ENCODE measurements at regions not wholly inside any gene's neighbourhood (a gene's known extent, or its start where the extent isn't known, plus 50 kb on each side); places are given as distances from the start of the nearest gene placed in this dataset.

DNA sequence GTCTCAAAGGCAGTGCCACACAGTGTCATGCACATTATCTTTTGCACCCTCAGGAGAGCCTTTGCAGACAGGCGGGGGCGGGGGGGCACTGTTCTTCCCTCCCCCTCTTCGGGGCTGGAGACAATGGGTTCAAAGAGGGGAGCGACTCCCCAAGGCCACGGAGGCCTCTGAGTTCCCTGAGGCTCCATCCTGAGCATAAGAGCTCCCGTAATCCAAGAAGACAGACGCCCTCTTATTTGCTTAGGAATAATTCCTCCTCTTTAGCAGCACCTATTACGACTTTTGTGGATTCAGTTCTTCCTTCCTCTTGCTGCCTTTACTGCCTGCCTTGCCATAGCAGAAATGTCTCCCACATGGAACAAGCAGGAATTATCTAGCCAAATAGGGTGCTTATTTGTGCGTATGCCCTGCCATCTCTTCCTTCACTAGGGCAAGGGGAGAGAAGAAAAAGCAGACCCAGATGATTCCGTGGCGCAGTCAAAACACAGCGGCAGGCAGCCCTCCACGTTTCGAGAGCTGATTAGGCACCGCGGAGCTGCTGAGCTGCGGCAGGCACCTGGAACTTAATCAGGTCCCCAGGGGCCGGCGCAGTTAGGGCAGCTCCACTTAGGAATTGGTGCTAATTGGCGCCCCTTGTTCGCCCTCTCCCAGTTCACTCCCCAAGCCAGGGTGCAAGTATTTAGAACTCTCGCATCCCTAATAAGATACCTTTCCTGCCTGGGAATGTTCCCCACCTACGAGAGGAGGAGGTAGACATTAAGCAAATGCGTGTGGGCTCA, 233.4 kb upstream of the MYT1L start:
- intact Hi-C loops (cut with micrococcal nuclease; ENCODE audit: unreplicated experiment), result no loop called here
- TF ChIP-seq ELK1 (IDR thresholded peaks at IDR 0.05; ENCODE audit: low read depth, low read length) (no peak), BACH1 (IDR thresholded peaks at IDR 0.05; ENCODE audit: borderline replicate concordance) (no peak), KAT2A (conservative IDR thresholded peaks at IDR 0.05; ENCODE audit: control insufficient read depth, low read depth, low read length) (no peak), TARDBP (IDR thresholded peaks at IDR 0.05; ENCODE audit: borderline replicate concordance) (no peak), STAT3 (IDR thresholded peaks at IDR 0.05; ENCODE audit: low read depth, low read length) (no peak), ETV6 (conservative IDR thresholded peaks at IDR 0.05 in 1 of 2, IDR thresholded peaks at IDR 0.05 in 1 of 2; ENCODE audit: borderline replicate concordance in 1 of 2, low read depth in 1 of 2) (no peak), ZZZ3 (IDR thresholded peaks at IDR 0.05; ENCODE audit: control insufficient read depth, insufficient read length, low read depth) (no peak), SUZ12 (IDR thresholded peaks at IDR 0.05; ENCODE audit: unreplicated experiment) (no peak), MAX (IDR thresholded peaks at IDR 0.05; ENCODE audit: low read depth, low read length) (no peak), CREM (IDR thresholded peaks at IDR 0.05; ENCODE audit: low read depth) (no peak), SMARCA5 (IDR thresholded peaks at IDR 0.05) (no peak), CBX5 (IDR thresholded peaks at IDR 0.05; ENCODE audit: low read depth) (no peak), POLR2A (IDR thresholded peaks at IDR 0.05; ENCODE audit: low read depth, low read length) (no peak), EP300 (IDR thresholded peaks at IDR 0.05; ENCODE audit: borderline replicate concordance in 1 of 2, control insufficient read depth in 1 of 2, low read depth in 2 of 2, low read length in 2 of 2) (no peak), POLR2AphosphoS5 (IDR thresholded peaks at IDR 0.05; ENCODE audit: low read length) (no peak), NFIC (IDR thresholded peaks at IDR 0.05; ENCODE audit: low read depth, low read length) (no peak), BMI1 (IDR thresholded peaks at IDR 0.05; ENCODE audit: borderline replicate concordance) (no peak)
- TF ChIP-seq, protein P1, sequence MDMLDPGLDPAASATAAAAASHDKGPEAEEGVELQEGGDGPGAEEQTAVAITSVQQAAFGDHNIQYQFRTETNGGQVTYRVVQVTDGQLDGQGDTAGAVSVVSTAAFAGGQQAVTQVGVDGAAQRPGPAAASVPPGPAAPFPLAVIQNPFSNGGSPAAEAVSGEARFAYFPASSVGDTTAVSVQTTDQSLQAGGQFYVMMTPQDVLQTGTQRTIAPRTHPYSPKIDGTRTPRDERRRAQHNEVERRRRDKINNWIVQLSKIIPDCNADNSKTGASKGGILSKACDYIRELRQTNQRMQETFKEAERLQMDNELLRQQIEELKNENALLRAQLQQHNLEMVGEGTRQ (IDR thresholded peaks at IDR 0.05; ENCODE audit: borderline replicate concordance, low read depth, low read length), result no peak
- TF ChIP-seq, protein P2, sequence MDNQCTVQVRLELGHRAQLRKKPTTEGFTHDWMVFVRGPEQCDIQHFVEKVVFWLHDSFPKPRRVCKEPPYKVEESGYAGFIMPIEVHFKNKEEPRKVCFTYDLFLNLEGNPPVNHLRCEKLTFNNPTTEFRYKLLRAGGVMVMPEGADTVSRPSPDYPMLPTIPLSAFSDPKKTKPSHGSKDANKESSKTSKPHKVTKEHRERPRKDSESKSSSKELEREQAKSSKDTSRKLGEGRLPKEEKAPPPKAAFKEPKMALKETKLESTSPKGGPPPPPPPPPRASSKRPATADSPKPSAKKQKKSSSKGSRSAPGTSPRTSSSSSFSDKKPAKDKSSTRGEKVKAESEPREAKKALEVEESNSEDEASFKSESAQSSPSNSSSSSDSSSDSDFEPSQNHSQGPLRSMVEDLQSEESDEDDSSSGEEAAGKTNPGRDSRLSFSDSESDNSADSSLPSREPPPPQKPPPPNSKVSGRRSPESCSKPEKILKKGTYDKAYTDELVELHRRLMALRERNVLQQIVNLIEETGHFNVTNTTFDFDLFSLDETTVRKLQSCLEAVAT (IDR thresholded peaks at IDR 0.05), result no peak
- Histone ChIP-seq H2AFZ (ENCODE audit: control insufficient read depth, low read depth, low read length) (no peak overlapping the region), H3K4me2 (ENCODE audit: control insufficient read depth, insufficient read depth) (no peak overlapping the region), H3K79me2 (ENCODE audit: control insufficient read depth, insufficient read depth, low read length) (no peaks in the 10 kb centered on the region), H3K4me3 (no peak overlapping the region), H3K9ac (ENCODE audit: control insufficient read depth, insufficient read depth, low read length) (no peak overlapping the region), H3K4me1 (ENCODE audit: control insufficient read depth, insufficient read depth, low read length) (no peaks in the 10 kb centered on the region), H3K36me3 (ENCODE audit: control insufficient read depth in 2 of 2, insufficient read depth in 2 of 2, low read length in 1 of 2) (no peaks in the 10 kb centered on the region), H3K27me3 (replicated peaks in 1 of 2; ENCODE audit: control insufficient read depth in 2 of 2, insufficient read depth in 2 of 2, low read length in 1 of 2) (no peaks in the 10 kb centered on the region), H3K27ac (ENCODE audit: control insufficient read depth, insufficient read depth) (no peak overlapping the region), H4K20me1 (ENCODE audit: control insufficient read depth, insufficient read depth) (no peaks in the 10 kb centered on the region), H3K9me3 (replicated peaks; ENCODE audit: control insufficient read depth, insufficient read depth, low read length) (no peaks in the 10 kb centered on the region)
- CTCF ChIA-PET, result no interaction called here
- no TSS peak for BruUV-seq (replicated peaks)
- SMC1A ChIA-PET (ENCODE audit: uncharacterized antibody, unreplicated experiment), result no interaction called here
- RAD21 ChIA-PET (ENCODE audit: unreplicated experiment), result no interaction called here
- POLR2A ChIA-PET, result no interaction called here
- in situ Hi-C loops (cut with MboI), result no loop called here
- no peak for DNase-seq (ENCODE audit: low read depth, low spot score)
- FAIRE-seq, result no peak
- WGBS (ENCODE audit: insufficient coverage, insufficient replicate concordance, low lambda C conversion rate, missing lambda C conversion rate), result 40% methylated on average over 24 of the region's 24 CpGs
- no peak for ATAC-seq

Data from GM12878 (cell line).